Transverse colon (tissue), 4 donors: ENCODE measurements at regions not wholly inside any gene's neighbourhood (a gene's known extent, or its start where the extent isn't known, plus 50 kb on each side); places are given as distances from the start of the nearest gene placed in this dataset.

Experiments used
- CTCF ChIP-seq, 5 experiments: fragments of 200-600 bp in 3 of 5; fragments of 450-650 bp in 2 of 5; sonication (generic) in 3 of 5; IDR thresholded peaks; 1 replicate in 2 of 5; 2 replicates in 3 of 5; pipeline ENCODE4 v1.5.1; 2016 to 2017; ENCODE audit warnings: antibody characterized with exemption in 5 of 5, inconsistent platforms in 3 of 5, mild to moderate bottlenecking in 2 of 5, moderate library complexity in 1 of 5
- POLR2A ChIP-seq: fragments of 450-650 bp; IDR thresholded peaks from one replicate; pipeline ENCODE4 v1.6.1; 2016; ENCODE audit warnings: antibody characterized with exemption, mild to moderate bottlenecking, moderate library complexity
- POLR2AphosphoS5 ChIP-seq, 3 donors: sonication (generic); formaldehyde crosslinking; IDR thresholded peaks; one replicate each; pipeline ENCODE4 v1.6.1; 2016; ENCODE audit warnings: antibody characterized with exemption in 3 of 3

GRCh38 chr11:87666730-87667129 lies 508.5 kb downstream of the RAB38 start:
- no peak for TF ChIP-seq POLR2A
- no peak for TF ChIP-seq CTCF (IDR thresholded peaks at IDR 0.05)
- TF ChIP-seq POLR2AphosphoS5 (IDR thresholded peaks at IDR 0.05): no peak
